ENCODE measurements at regions not wholly inside any gene's neighbourhood (a gene's known extent, or its start where the extent isn't known, plus 50 kb on each side); places are given as distances from the start of the nearest gene placed in this dataset.

- TF ChIP-seq JUND (IDR thresholded peaks at IDR 0.05), result no peak
- TF ChIP-seq ZNF274 (IDR thresholded peaks at IDR 0.05; ENCODE audit: low read depth, low read length), result no peak
- TF ChIP-seq TCF7L2 (IDR thresholded peaks at IDR 0.05; ENCODE audit: borderline replicate concordance, extremely low read depth, insufficient read depth, insufficient read length), result no peak
- no peak for TF ChIP-seq SRF (IDR thresholded peaks at IDR 0.05; ENCODE audit: low read depth)
- TF ChIP-seq POLR2AphosphoS5 (IDR thresholded peaks at IDR 0.05; ENCODE audit: low read depth, low read length), result no peak
- TF ChIP-seq ZFX (IDR thresholded peaks at IDR 0.05), result no peak
- TF ChIP-seq SIN3A (IDR thresholded peaks at IDR 0.05; ENCODE audit: low read depth), result no peak
- no peak for TF ChIP-seq REST (IDR thresholded peaks at IDR 0.05; ENCODE audit: low read depth)
- TF ChIP-seq EGR1 (IDR thresholded peaks at IDR 0.05; ENCODE audit: low read depth), result no peak
- no peak for TF ChIP-seq EZH2 (IDR thresholded peaks at IDR 0.05)
- TF ChIP-seq CEBPB (IDR thresholded peaks at IDR 0.05; ENCODE audit: low read depth), result no peak
- TF ChIP-seq YY1 (IDR thresholded peaks at IDR 0.05; ENCODE audit: extremely low read depth, insufficient replicate concordance, low read depth, low read length), result no peak
- TF ChIP-seq EZH2phosphoT487 (IDR thresholded peaks at IDR 0.05; ENCODE audit: borderline replicate concordance), result no peak
- TF ChIP-seq RAD21 (IDR thresholded peaks at IDR 0.05; ENCODE audit: low read depth), result no peak
- no peak for TF ChIP-seq POLR2A (IDR thresholded peaks at IDR 0.05; ENCODE audit: borderline replicate concordance, extremely low read depth, insufficient read depth, insufficient read length)
- H3K36me3 ChIP-seq (ENCODE audit: control insufficient read depth in 1 of 2, insufficient read depth in 2 of 2, low read length in 2 of 2), result no peaks in the 10 kb centered on the region
- ChIA-PET POLR2A (no interaction called here), RAD21 (ENCODE audit: low non-redundant PET in 1 of 2, low total read pairs in 2 of 2, uncharacterized antibody in 2 of 2, unreplicated experiment in 2 of 2) (no interaction called here), CTCF (no interaction called here)
- BruUV-seq (replicated peaks), result no TSS peak
- H4K20me1 ChIP-seq (ENCODE audit: insufficient read depth), result no peaks in the 10 kb centered on the region
- no peak overlapping the region for H3K4me2 ChIP-seq (ENCODE audit: low read length)
- no peak for DNase-seq (ENCODE audit: low read depth, low spot score)
- peaks cover 39% of the 10 kb centered on the region for H3K27me3 ChIP-seq (ENCODE audit: insufficient read depth, low read length)
- no peak overlapping the region for H2AFZ ChIP-seq (ENCODE audit: low read depth, low read length, poor library complexity, severe bottlenecking)
- no peak overlapping the region for H3K9ac ChIP-seq (ENCODE audit: low read length)
- no peaks in the 10 kb centered on the region for H3K79me2 ChIP-seq (ENCODE audit: insufficient read depth, low read length)
- H3K4me3 ChIP-seq (replicated peaks in 1 of 2; ENCODE audit: low read depth in 1 of 2, low read length in 2 of 2), result no peak overlapping the region
- intact Hi-C loops (cut with micrococcal nuclease), result no loop called here
- no peak for ATAC-seq
- no peaks in the 10 kb centered on the region for H3K9me2 ChIP-seq (ENCODE audit: insufficient read depth)
- no peaks in the 10 kb centered on the region for H3K4me1 ChIP-seq (ENCODE audit: control insufficient read depth in 1 of 2, insufficient read depth in 2 of 2, low read length in 2 of 2)
- no peak overlapping the region for H3K27ac ChIP-seq (ENCODE audit: low read depth, low read length)
- H3K9me3 ChIP-seq (ENCODE audit: control insufficient read depth in 1 of 2, insufficient read depth in 1 of 2, low read depth in 1 of 2, low read length in 2 of 2), result no peaks in the 10 kb centered on the region
Measured at GRCh38 chr13:26831336-26831908, 70.8 kb upstream of the GPR12 start.
